ENCODE measurements at regions not wholly inside any gene's neighbourhood (a gene's known extent, or its start where the extent isn't known, plus 50 kb on each side); places are given as distances from the start of the nearest gene placed in this dataset.

DNA sequence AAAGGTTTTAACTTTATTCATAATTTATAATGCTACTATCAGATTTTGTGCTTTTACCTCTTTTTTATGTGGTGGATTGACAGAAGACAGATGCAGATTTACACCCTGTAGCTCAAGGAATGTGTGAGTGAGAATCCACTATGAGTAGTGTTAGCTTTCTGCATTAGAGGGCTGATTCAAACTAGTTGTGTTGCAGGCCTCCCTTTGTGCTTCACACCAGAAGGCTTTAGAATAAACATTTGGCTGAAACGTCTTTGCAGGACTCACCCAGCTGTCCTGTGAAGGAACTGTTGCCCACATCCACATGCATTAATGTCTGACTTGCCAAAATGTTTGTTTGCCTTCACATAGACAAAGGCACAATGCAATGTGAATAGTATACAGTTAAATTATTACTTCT lies 127.0 kb downstream of the PCDH7 start:
- TF ChIP-seq POLR2A (IDR thresholded peaks at IDR 0.05) (no peak), POLR2AphosphoS5 (IDR thresholded peaks at IDR 0.05) (no peak), EP300 (IDR thresholded peaks at IDR 0.05) (no peak)
- TF ChIP-seq, protein P1, sequence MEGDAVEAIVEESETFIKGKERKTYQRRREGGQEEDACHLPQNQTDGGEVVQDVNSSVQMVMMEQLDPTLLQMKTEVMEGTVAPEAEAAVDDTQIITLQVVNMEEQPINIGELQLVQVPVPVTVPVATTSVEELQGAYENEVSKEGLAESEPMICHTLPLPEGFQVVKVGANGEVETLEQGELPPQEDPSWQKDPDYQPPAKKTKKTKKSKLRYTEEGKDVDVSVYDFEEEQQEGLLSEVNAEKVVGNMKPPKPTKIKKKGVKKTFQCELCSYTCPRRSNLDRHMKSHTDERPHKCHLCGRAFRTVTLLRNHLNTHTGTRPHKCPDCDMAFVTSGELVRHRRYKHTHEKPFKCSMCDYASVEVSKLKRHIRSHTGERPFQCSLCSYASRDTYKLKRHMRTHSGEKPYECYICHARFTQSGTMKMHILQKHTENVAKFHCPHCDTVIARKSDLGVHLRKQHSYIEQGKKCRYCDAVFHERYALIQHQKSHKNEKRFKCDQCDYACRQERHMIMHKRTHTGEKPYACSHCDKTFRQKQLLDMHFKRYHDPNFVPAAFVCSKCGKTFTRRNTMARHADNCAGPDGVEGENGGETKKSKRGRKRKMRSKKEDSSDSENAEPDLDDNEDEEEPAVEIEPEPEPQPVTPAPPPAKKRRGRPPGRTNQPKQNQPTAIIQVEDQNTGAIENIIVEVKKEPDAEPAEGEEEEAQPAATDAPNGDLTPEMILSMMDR (IDR thresholded peaks at IDR 0.05) = no peak

Measured in stomach (tissue), 4 donors.